SK-N-MC (cell line): ENCODE measurements at regions not wholly inside any gene's neighbourhood (a gene's known extent, or its start where the extent isn't known, plus 50 kb on each side); places are given as distances from the start of the nearest gene placed in this dataset.

Source experiments
- EZH2 ChIP-seq: fragments of 200-600 bp; sonication (generic); IDR thresholded peaks from one replicate; pipeline ENCODE4 v1.6.1; 2017; ENCODE audit warnings: antibody characterized with exemption
- POLR2AphosphoS5 ChIP-seq: IDR thresholded peaks from 2 replicates; pipeline ENCODE4 v1.6.1; 2012; ENCODE audit warnings: mild to moderate bottlenecking, low read depth, low read length, borderline replicate concordance

DNA sequence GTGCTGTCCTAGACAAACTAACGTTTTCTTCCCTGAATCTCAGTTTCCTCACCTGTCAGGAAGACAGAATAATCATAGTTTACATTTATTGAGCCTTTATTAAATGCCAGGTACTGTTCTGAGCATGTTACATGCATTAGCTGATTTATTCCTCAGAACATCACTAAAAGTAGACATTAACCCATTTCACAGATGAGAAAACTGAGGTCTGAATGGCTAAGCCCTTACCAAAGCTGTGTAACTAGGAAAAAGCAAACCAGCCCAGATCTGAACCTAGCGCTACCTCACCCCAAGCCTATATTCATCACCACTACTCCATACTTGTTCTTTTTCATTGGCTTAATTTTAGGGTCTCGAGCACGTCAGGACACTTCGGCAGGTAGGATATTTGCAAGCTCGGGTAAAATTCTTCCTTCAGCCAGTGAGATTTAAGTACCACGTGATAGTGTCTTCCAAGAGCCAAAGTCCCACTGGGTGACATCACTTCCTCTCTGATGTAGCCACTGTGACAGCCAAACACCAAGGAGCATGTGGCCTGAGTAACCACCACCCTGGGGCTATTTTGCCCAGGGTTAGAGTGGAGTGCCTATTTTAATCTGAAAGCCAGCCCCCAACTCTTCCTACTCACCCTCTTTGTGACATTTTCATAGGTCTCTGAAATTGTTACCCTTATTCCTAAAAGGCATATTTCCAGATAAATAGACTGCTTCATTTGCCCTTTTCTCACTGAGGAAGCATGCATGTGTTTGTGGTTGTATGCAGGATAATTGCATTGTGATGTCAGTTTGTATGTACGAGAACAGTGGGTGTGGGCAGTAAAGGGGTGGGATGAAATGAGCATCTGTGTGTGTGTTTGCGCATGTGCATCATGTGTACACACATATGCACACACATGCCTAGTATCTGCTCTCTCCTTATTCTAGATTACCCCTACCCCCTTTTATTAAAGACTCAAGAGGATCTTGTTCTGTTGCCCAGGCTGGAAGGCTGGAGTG, 62.2 kb upstream of the WSCD2 start:
- TF ChIP-seq POLR2AphosphoS5, result no peak
- TF ChIP-seq EZH2, result no peak
